SH-SY5Y (cell line): ENCODE measurements at regions not wholly inside any gene's neighbourhood (a gene's known extent, or its start where the extent isn't known, plus 50 kb on each side); places are given as distances from the start of the nearest gene placed in this dataset.

Experiments used
- GATA2 ChIP-seq: IDR thresholded peaks from 2 replicates; pipeline ENCODE4 v1.6.1; 2011; ENCODE audit warnings: mild to moderate bottlenecking, low read depth, low read length
- GATA3 ChIP-seq: IDR thresholded peaks from 2 replicates; pipeline ENCODE4 v1.6.1; 2011; ENCODE audit warnings: low read depth, mild to moderate bottlenecking, low read length, moderate library complexity

DNA sequence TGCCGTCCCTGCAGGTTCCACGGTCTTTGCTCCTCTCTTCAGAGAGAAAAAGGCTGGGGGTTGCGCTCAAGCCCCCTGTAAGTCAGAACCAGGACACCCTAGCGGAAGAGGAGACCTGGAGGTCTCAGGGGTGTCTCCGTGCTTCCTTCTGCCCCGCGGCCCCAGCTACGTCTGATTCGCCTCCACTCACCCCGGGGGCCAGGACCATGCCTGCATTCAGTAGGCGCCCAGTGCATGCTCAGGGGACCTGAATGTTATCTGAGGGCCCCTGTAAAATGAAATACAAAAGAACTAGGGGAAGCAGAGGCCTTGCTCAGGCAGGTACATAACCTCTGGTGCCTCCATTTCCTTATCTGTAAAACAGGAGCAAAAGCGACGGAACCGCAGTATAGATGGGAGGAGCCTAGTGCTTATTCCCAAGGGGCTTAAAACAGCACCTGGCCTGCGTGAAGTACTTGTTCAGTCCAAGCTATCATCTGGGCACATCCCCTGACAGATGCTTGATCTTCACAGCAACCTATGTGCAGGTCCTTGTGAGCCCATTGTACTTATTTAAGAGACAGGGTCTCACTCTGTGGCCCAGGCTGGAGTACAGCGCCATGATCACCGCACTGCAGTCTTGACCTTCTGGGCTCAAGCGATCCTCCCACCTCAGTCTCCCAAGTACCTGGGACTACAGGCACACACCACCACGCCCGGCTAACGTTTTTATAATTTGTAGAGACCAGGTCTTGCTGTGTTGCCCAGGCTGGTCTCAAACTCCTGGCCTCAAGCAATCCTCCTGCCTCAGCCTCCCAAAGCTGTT lies 110.3 kb upstream of the NCOR2 start:
- TF ChIP-seq GATA3: no peak
- TF ChIP-seq GATA2: no peak
